K562 (cell line): ENCODE measurements at regions not wholly inside any gene's neighbourhood (a gene's known extent, or its start where the extent isn't known, plus 50 kb on each side); places are given as distances from the start of the nearest gene placed in this dataset.

Experiments used
- ATAC-seq: fragments of 200-7000 bp; cut with Tn5 transposase; 3 replicates; pipeline ENCODE4 v1.9.1; 2020; ENCODE audit warnings: moderate library complexity
- BruUV-seq: library from RNA; stranded (reverse); fragments of 400-500 nt; replicated peaks from 2 replicates; lab custom pipeline; 2021; lab: Mats Ljungman, UMichigan
- CTCF ChIA-PET: fragments of 300-600 bp; formaldehyde crosslinking; extraction: SDS; loops from one replicate; lab custom pipeline; 2021; ENCODE audit warnings: low intra/inter-chr PET ratio; lab: Yijun Ruan, JAX
- POLR2A ChIA-PET: fragments of 300-600, 350-650 bp; sonication (Branson Sonifier 250); formaldehyde crosslinking; extraction: SDS; loops from one replicate; lab custom pipeline; 2021; ENCODE audit warnings: antibody characterized with exemption, inconsistent platforms; lab: Yijun Ruan, JAX
- DNase-seq, 4 experiments: peaks; one replicate each; pipeline versions ENCODE4 v3.0.0 to v3.0.0-alpha.2; 2011 to 2018; ENCODE audit warnings: low spot score in 3 of 4, mixed read lengths in 3 of 4; ENCODE audit errors: extremely low read depth in 1 of 4
- FAIRE-seq: peaks from 2 replicates; lab custom pipeline; 2011; peaks lifted over from hg19 to GRCh38; lab: Jason Lieb, UNC
- H2AFZ ChIP-seq: 2 replicates; pipeline ENCODE4 v1.6.0; 2011; ENCODE audit warnings: low read depth, low read length, control low read depth, inconsistent platforms
- H3K27ac ChIP-seq: fragments of 200-600 bp; 3 replicates; pipeline ENCODE4 v1.8.0; 2011; ENCODE audit warnings: low read depth, mild to moderate bottlenecking, control low read depth, inconsistent platforms, low read length, moderate library complexity, mixed read lengths; ENCODE audit errors: extremely low read depth
- H3K27me3 ChIP-seq, 2 experiments: fragments of 300-600 bp in 1 of 2; 2 replicates in 1 of 2; 3 replicates in 1 of 2; pipeline versions ENCODE4 v1.6.0 to v1.8.0; 2011; ENCODE audit warnings: inconsistent platforms in 2 of 2, low read length in 2 of 2, mild to moderate bottlenecking in 1 of 2, mixed read lengths in 1 of 2, moderate library complexity in 1 of 2; ENCODE audit not compliant: control insufficient read depth in 2 of 2, insufficient read depth in 2 of 2
- H3K36me3 ChIP-seq: fragments of 300-600 bp; 3 replicates; pipeline ENCODE4 v1.8.0; 2011; ENCODE audit warnings: mild to moderate bottlenecking, low read length, inconsistent platforms; ENCODE audit not compliant: control insufficient read depth, insufficient read depth
- H3K4me1 ChIP-seq, 2 experiments: fragments of 200-600 bp in 1 of 2; replicated peaks in 1 of 2; 2 replicates in 1 of 2; 3 replicates in 1 of 2; pipeline versions ENCODE4 v1.5.1 to v1.8.0; 2011; ENCODE audit warnings: inconsistent platforms in 2 of 2, low read length in 2 of 2, mild to moderate bottlenecking in 1 of 2, mixed read lengths in 1 of 2, moderate library complexity in 1 of 2; ENCODE audit not compliant: control insufficient read depth in 2 of 2, insufficient read depth in 2 of 2
- H3K4me2 ChIP-seq: 2 replicates; pipeline ENCODE4 v1.6.1; 2011; ENCODE audit warnings: low read length, control low read depth, inconsistent platforms, mixed read lengths; ENCODE audit not compliant: insufficient read depth
- H3K4me3 ChIP-seq: fragments of 200-600 bp; sonication (generic), shearing (Covaris generic); 2 replicates; pipeline ENCODE4 v1.5.1; 2016; ENCODE audit warnings: control low read depth, inconsistent platforms
- H3K79me2 ChIP-seq: fragments of 200-600 bp; 3 replicates; pipeline ENCODE4 v1.8.0; 2011; ENCODE audit warnings: low read length, inconsistent platforms; ENCODE audit not compliant: control insufficient read depth, insufficient read depth
- H3K9ac ChIP-seq, 2 experiments: 2 replicates each; pipeline versions ENCODE4 v1.6.0 to v1.6.1; 2011; ENCODE audit warnings: low read depth in 2 of 2, low read length in 2 of 2, control low read depth in 1 of 2, inconsistent platforms in 1 of 2, mild to moderate bottlenecking in 1 of 2, mixed read lengths in 1 of 2; ENCODE audit not compliant: insufficient read depth in 1 of 2
- H3K9me1 ChIP-seq: one replicate; pipeline ENCODE4 v1.6.0; 2011; ENCODE audit warnings: inconsistent platforms, mild to moderate bottlenecking, low read length, moderate library complexity; ENCODE audit not compliant: control insufficient read depth, insufficient read depth
- H3K9me3 ChIP-seq: replicated peaks from 2 replicates; pipeline ENCODE4 v1.5.1; 2011; ENCODE audit warnings: low read depth, low read length, inconsistent platforms; ENCODE audit not compliant: control insufficient read depth, insufficient read depth
- H4K20me1 ChIP-seq: replicated peaks from 2 replicates; pipeline ENCODE4 v1.6.1; 2011; ENCODE audit warnings: low read length, inconsistent platforms, mixed read lengths; ENCODE audit not compliant: control insufficient read depth, insufficient read depth
- ATF1 ChIP-seq, 2 experiments: fragments of 450-650 bp in 1 of 2; IDR thresholded peaks; 2 replicates each; pipeline ENCODE4 v1.6.1; 2016; ENCODE audit warnings: missing compliant biosample characterization in 1 of 2, missing genetic modification characterization in 1 of 2
- ATF3 ChIP-seq, 2 experiments: fragments of 450-650 bp in 1 of 2; sonication (generic) in 1 of 2; formaldehyde crosslinking in 1 of 2; IDR thresholded peaks in 1 of 2; conservative IDR thresholded peaks in 1 of 2; 2 replicates each; pipeline versions ENCODE4 v1.6.1 to v1.8.1; 2016 to 2023; ENCODE audit warnings: mild to moderate bottlenecking in 2 of 2, moderate library complexity in 2 of 2, inconsistent platforms in 1 of 2, missing genetic modification reagents in 1 of 2
- ATF7 ChIP-seq: fragments of 450-650 bp; IDR thresholded peaks from 2 replicates; pipeline ENCODE4 v1.7.1; 2014; ENCODE audit warnings: mild to moderate bottlenecking, moderate library complexity
- CHD2 ChIP-seq: IDR thresholded peaks from 2 replicates; pipeline ENCODE4 v1.6.1; 2011; ENCODE audit warnings: low read depth, low read length
- HMGXB4 ChIP-seq: sonication (generic); formaldehyde crosslinking; IDR thresholded peaks from 2 replicates; pipeline ENCODE4 v1.8.1; 2023; ENCODE audit warnings: mild to moderate bottlenecking, missing genetic modification reagents
- PKNOX1 ChIP-seq: fragments of 450-650 bp; IDR thresholded peaks from 2 replicates; pipeline ENCODE4 v1.6.1; 2016
- U2AF1 ChIP-seq: fragments of 200-400 bp; formaldehyde crosslinking; optimal IDR thresholded peaks from 2 replicates; pipeline ENCODE3; 2017; ENCODE audit warnings: mild to moderate bottlenecking, low read depth, low read length, moderate library complexity
- ZBTB7A ChIP-seq: IDR thresholded peaks from 2 replicates; pipeline ENCODE4 v1.6.1; 2011; ENCODE audit warnings: low read depth, mild to moderate bottlenecking, low read length, moderate library complexity, borderline replicate concordance; ENCODE audit not compliant: control insufficient read depth
- ZNF121 ChIP-seq: sonication (generic); formaldehyde crosslinking; conservative IDR thresholded peaks from 2 replicates; pipeline ENCODE4 v1.8.0; 2022; ENCODE audit warnings: missing genetic modification reagents
- ZNF707 ChIP-seq: fragments of 250-450 bp; sonication (Bioruptor Pico); conservative IDR thresholded peaks from 2 replicates; pipeline ENCODE4 v1.8.0; 2022; ENCODE audit warnings: inconsistent platforms, mild to moderate bottlenecking, moderate library complexity
- ZNF75A ChIP-seq: fragments of 450-650 bp; formaldehyde crosslinking; IDR thresholded peaks from 2 replicates; pipeline ENCODE4 v1.4.0; 2020; ENCODE audit warnings: mild to moderate bottlenecking
- WGBS: fragments of 100-300 bp; shearing (Covaris generic); methylation state at CpG from one replicate; pipeline ENCODE4 v1.1.6; 2016; ENCODE audit warnings: low coverage, mixed read lengths; ENCODE audit not compliant: insufficient coverage; ENCODE audit errors: missing lambda C conversion rate; 5-methylcytosine and 5-hydroxymethylcytosine counted together
- in situ Hi-C: fragments of 300-500 bp; cut with MboI; formaldehyde crosslinking; loops from 4 replicates; pipeline ENCODE4 v1.15.0; 2018; ENCODE audit warnings: inconsistent platforms, mixed read lengths
- intact Hi-C: fragments of 100-400 bp; cut with micrococcal nuclease; formaldehyde crosslinking; loops from 2 replicates; pipeline ENCODE4 v1.14.2; 2022
- TF ChIP-seq, protein P1 (sequence below): fragments of 200-800 bp; sonication (Bioruptor generic); IDR thresholded peaks from 2 replicates; pipeline ENCODE4 v1.6.1; 2017; ENCODE audit warnings: missing genetic modification characterization, missing compliant biosample characterization

DNA sequence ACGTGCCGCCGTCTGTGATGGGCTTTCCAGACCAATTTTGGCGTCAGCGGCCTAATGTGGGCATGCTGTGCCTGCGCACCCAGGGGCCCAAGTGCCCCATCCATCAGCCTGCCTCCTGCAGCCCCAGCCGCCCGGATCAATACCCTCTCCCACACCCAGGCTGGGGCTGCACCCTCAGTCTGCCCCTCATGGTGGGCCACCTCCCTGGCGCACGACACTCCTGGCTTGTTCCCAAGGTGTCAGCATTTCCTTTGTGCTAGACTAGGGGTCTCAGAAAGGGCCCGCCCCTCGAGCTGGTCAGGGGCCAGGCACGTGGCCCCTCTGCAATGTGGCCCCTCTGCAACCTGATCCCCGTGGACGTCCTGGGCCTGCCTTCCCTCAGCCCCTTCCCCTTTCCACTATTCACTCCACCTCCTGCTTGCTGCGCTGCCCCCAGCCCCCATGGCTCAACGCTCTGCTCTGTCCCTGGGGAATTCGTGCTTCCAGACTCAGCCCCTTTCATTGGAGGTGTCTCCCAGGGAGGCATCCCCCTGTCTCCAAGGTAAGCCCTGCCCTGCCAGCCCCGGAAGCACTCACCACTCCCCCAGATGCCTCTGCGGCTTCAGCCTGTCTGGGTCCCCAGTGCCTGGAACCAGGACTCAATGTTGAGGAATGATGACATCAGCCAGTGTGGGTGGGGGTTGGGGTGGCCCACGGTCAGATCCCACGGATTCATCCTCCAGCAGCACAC, 130.8 kb downstream of the HMX1 start:
- Histone ChIP-seq H3K79me2 (no peaks in the 10 kb centered on the region), H4K20me1 (no peaks in the 10 kb centered on the region), H3K9ac (no peak overlapping the region), H3K9me3 (no peaks in the 10 kb centered on the region)
- TF ChIP-seq U2AF1 (no peak), ZNF707 (no peak), CHD2 (no peak), ZBTB7A (no peak), ATF7 (0 out of 2 replicates have a peak, but pooled peaks have one; percentile 20), PKNOX1 (no peak), ATF1 (CRISPR knock-in tag; IDR thresholded peaks at IDR 0.05) (no peak), ATF1 (tag; IDR thresholded peaks at IDR 0.05) (no peak), ZNF121 (no peak), ATF3 (IDR thresholded peaks at IDR 0.05) (peak; percentile 47), ATF3 (CRISPR knock-in tag; conservative IDR thresholded peaks at IDR 0.05) (no peak), HMGXB4 (CRISPR knock-in tag) (no peak), ZNF75A (no peak)
- TF ChIP-seq, protein P1, sequence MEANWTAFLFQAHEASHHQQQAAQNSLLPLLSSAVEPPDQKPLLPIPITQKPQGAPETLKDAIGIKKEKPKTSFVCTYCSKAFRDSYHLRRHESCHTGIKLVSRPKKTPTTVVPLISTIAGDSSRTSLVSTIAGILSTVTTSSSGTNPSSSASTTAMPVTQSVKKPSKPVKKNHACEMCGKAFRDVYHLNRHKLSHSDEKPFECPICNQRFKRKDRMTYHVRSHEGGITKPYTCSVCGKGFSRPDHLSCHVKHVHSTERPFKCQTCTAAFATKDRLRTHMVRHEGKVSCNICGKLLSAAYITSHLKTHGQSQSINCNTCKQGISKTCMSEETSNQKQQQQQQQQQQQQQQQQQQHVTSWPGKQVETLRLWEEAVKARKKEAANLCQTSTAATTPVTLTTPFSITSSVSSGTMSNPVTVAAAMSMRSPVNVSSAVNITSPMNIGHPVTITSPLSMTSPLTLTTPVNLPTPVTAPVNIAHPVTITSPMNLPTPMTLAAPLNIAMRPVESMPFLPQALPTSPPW (CRISPR knock-in tag): no peak
- TF ChIP-seq, all 486 proteins: peak for 2
- 1% methylated on average over 20 of the region's 22 CpGs for WGBS
- ATAC-seq (peak; percentile 30; the same call in 1 of the 3 replicates), FAIRE-seq (no peak), DNase-seq (no peak)
- Histone ChIP-seq H3K36me3 (no peaks in the 10 kb centered on the region), H2AFZ (no peak overlapping the region), H3K4me3 (no peak overlapping the region), H3K4me2 (no peak overlapping the region), H3K4me1 (no peaks in the 10 kb centered on the region), H3K27me3 (peaks cover 2 to 26% of the 10 kb centered on the region in 2 experiments; a peak in 2 of 5 replicates), H3K27ac (no peak overlapping the region), H3K9me1 (no peaks in the 10 kb centered on the region)
- intact Hi-C loops (no loop called here), in situ Hi-C loops (no loop called here)
- ChIA-PET CTCF (no interaction called here), POLR2A (interaction anchor here (0.6 kb wide), 1 partner anchor 1077 kb away, joined by 3 read pairs; no protein-coding TSS in a partner anchor)
- BruUV-seq: no TSS peak
